ENCODE measurements at regions not wholly inside any gene's neighbourhood (a gene's known extent, or its start where the extent isn't known, plus 50 kb on each side); places are given as distances from the start of the nearest gene placed in this dataset.

DNA sequence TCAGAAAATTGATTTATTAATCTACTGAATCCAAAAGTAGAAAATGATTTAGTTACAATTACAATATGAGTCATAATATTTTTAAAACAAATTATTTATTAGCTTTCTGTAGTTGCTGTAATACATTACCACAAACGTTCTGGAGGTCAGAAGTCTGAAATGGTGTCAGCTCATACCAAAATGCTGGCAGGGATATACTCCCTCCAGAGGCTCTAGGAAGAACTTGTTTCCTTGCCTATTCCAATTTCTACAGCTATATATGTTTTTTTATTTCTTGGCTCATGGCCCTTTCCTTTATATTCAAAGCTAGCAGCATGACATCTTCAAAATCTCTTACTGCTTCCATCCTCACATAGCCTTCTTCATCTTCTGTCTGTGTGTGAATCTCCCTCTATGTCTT, 667.9 kb upstream of the ITGA1 start:
- TF ChIP-seq CTCF (IDR thresholded peaks at IDR 0.05): no peak
- no peak for ATAC-seq

GRCh38 chr5:52132053-52132452, 655.7 kb upstream of the ITGA1 start:
- intact Hi-C loops (cut with DNase I): no loop called here
- FAIRE-seq: no peak
- H3K36me3 ChIP-seq: no peaks in the 10 kb centered on the region
- H3K27me3 ChIP-seq: no peaks in the 10 kb centered on the region
- no peak for ATAC-seq
- no peak for TF ChIP-seq CTCF (IDR thresholded peaks at IDR 0.05)
- WGBS, 2 donors: 48 to 58% methylated on average over 3 of the region's 3 CpGs
- H3K27ac ChIP-seq: no peak overlapping the region
- H3K4me1 ChIP-seq: no peaks in the 10 kb centered on the region
- H3K9me3 ChIP-seq: no peaks in the 10 kb centered on the region
- no peak for DNase-seq
- no peak overlapping the region for H3K4me3 ChIP-seq

More for the DNA sequence above, 667.9 kb upstream of the ITGA1 start:
- Histone ChIP-seq H3K36me3 (no peaks in the 10 kb centered on the region), H3K9me3 (no peaks in the 10 kb centered on the region), H3K27ac (no peak overlapping the region), H3K4me1 (no peaks in the 10 kb centered on the region), H3K4me3 (no peak overlapping the region), H3K27me3 (no peaks in the 10 kb centered on the region)
- intact Hi-C loops (cut with DNase I): no loop called here
- FAIRE-seq: no peak
- DNase-seq: no peak
- WGBS, 2 donors: 3 to 8% methylated on average over 1 of the region's 1 CpG

DNA sequence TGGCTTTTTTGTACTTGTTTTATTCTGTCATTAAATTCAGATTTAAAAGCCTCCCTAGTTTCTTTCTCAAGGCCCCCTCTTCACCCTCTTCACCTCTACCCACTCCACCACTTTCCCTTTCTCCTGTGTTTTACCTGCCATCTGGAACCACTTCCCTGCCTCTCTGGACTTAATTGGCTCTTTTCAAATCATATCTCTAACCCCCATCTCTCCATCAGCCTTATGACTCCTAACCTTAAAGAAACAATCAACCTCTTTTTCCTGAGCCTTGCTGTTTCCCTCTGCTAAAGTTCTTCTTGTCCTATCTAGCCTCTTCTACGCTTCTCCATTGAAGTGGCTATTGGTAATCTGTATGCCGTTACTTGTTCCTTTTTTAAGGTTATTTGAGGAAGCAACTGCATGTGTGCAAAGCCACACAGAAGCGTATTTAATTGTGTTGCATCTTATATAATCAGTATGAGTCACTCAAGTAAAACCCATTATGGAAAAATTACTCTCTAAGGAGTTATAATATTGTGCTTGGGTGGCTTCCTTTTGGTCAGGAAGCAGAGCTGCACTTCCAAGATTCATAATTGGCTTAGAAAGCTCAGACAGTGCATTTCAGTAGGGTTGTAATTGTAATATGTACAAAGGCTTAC, 653.6 kb upstream of the ITGA1 start:
- Histone ChIP-seq H3K36me3 (no peaks in the 10 kb centered on the region), H3K27me3 (no peaks in the 10 kb centered on the region), H3K27ac (no peak overlapping the region), H3K4me3 (no peak overlapping the region), H3K9me3 (no peaks in the 10 kb centered on the region), H3K4me1 (no peaks in the 10 kb centered on the region)
- intact Hi-C loops (cut with DNase I): no loop called here
- no peak for DNase-seq
- WGBS, 2 donors: 55 to 64% methylated on average over 3 of the region's 3 CpGs
- no peak for TF ChIP-seq CTCF (IDR thresholded peaks at IDR 0.05)
- ATAC-seq: no peak
- FAIRE-seq: no peak

DNA sequence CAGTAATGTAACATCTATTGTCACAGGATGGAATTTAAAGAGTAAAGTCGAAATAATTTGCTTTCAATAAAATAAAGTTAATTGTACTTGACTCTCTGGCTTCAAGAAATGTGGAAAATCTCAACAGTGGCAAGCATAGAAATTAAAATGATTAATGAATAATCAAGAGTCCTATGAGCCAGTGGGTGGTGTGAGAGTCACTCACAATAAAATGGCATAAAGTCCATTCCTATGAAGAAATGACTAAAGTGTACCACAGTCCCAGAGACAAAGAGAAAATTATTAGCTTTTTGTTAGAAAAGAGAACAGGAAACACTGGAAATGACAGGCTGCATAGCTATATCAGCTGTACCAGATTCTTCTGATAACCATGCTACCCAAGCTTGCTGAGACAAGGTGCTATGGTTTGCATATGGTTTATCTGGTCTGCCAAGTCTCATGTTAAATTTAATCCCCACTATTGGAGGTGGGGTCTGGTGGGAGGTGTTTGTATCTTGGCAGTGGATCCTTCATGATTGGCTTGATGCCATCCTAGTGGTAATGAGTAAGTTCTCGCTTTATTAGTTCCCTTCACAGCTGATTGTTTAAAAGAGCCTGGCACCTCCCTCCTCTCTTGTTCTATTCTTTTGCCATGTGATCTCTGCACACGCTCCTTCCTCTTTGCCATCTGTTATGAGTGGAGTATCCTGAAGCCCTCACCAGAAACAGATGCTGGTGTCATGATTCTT, 647.7 kb upstream of the ITGA1 start:
- no peak for DNase-seq
- no peaks in the 10 kb centered on the region for H3K36me3 ChIP-seq
- FAIRE-seq: no peak
- ATAC-seq: no peak
- TF ChIP-seq CTCF (IDR thresholded peaks at IDR 0.05): no peak
- 33 to 40% methylated on average over 3 of the region's 3 CpGs for WGBS, 2 donors
- H3K4me3 ChIP-seq: no peak overlapping the region
- H3K27ac ChIP-seq: no peak overlapping the region
- intact Hi-C loops (cut with DNase I): no loop called here
- H3K27me3 ChIP-seq: no peaks in the 10 kb centered on the region
- no peaks in the 10 kb centered on the region for H3K9me3 ChIP-seq
- H3K4me1 ChIP-seq: no peaks in the 10 kb centered on the region

- peaks cover 0 to 13% (median 6%) of the 10 kb centered on the region in 4 donors for H3K27me3 ChIP-seq
- intact Hi-C loops (cut with DNase I): no loop called here
- no peaks in the 10 kb centered on the region for H3K9me3 ChIP-seq
- no peaks in the 10 kb centered on the region for H3K36me3 ChIP-seq
- no peak for TF ChIP-seq CTCF (IDR thresholded peaks at IDR 0.05)
- FAIRE-seq (no peak), DNase-seq (no peak), ATAC-seq (no peak)
- H3K4me3 ChIP-seq: no peak overlapping the region
- H3K4me1 ChIP-seq: peaks cover 0 to 18% (median 6%) of the 10 kb centered on the region in 3 donors
- no peak overlapping the region for H3K27ac ChIP-seq
Observed at GRCh38 chr5:52148679-52149078, 639.0 kb upstream of the ITGA1 start.

Measured in pancreas (tissue), 10 donors.